Stimulated activated memory B cell treated with anti-CD40 and anti-IgM and Interleukin-4, amounts not matched to agents 10 μg/mL and 1 μg/mL and 100 μg/mL, for 72 hours (primary cell): ENCODE measurements at regions not wholly inside any gene's neighbourhood (a gene's known extent, or its start where the extent isn't known, plus 50 kb on each side); places are given as distances from the start of the nearest gene placed in this dataset.

Source experiments
- ATAC-seq: fragments of 150-1000 bp; cut with Tn5 transposase; 2 replicates; pipeline ENCODE4 v1.10.0; 2021
- H3K27ac Mint-ChIP-seq: one replicate; pipeline ENCODE4 v1.8.0; 2022; ENCODE audit warnings: mild to moderate bottlenecking, mixed read lengths
- H3K27me3 Mint-ChIP-seq: one replicate; pipeline ENCODE4 v1.8.0; 2022; ENCODE audit warnings: mixed read lengths
- H3K36me3 Mint-ChIP-seq: one replicate; pipeline ENCODE4 v1.8.0; 2022; ENCODE audit warnings: mixed read lengths
- H3K4me1 Mint-ChIP-seq: one replicate; pipeline ENCODE4 v1.8.0; 2022; ENCODE audit warnings: mixed read lengths
- H3K4me3 Mint-ChIP-seq: one replicate; pipeline ENCODE4 v1.8.0; 2022; ENCODE audit warnings: mild to moderate bottlenecking, moderate library complexity, mixed read lengths
- H3K9me3 Mint-ChIP-seq: one replicate; pipeline ENCODE4 v1.8.0; 2022; ENCODE audit warnings: mixed read lengths

DNA sequence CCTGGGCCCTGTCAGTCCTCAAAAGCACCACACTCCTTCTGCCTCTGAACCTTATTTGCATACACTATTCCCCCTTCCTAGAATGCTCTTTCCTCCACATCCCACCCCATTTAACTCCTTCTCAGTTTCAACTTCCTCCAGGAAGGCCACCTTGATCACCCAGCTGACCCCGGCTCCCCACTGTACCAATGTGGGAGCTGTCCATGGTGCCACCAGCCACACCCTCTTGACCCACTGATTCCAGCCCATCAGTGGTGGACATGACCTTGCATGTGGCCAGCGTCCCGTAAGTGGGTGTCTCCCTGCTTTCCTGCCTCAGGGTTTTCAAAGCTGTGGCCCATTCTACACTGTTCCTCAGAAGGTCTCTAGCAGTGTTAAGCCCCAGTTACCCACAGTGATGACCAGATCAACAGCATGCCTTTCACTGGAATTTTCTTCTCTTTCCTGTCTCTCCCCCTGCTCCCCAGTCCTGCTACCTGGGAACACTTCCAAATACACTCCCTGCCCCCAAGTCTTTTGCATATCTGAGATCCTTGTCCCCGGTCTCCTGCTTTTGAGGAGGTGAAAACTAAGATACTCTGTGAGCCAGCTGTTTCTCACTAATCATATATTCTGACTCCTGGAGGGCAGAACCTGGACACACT, 346.6 kb downstream of the MN1 start:
- Mint-ChIP-seq H3K9me3 (peaks cover 13% of the 10 kb centered on the region), H3K4me3 (no peak overlapping the region), H3K27ac (no peak overlapping the region), H3K27me3 (no peaks in the 10 kb centered on the region), H3K36me3 (no peaks in the 10 kb centered on the region), H3K4me1 (no peaks in the 10 kb centered on the region)
- ATAC-seq: no peak

DNA sequence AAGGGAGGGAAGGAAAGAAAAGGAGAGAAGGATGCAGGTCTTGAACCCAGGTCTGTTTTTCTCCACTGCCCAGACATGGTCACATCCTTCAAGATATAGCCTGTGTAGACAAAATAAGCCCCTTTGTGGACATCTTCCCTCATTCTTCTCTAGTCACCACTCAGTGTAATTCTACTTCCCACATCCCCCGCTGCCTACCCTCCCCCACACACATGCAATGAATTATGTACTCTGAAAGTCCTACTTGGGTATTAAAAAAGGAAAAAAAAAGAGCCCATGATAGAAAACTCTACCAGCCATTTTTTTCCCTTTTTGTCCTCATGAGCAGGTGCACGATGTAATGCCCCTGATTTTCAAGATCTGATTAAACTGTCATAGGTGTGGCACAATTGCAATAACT, 346.0 kb downstream of the MN1 start:
- no peak overlapping the region for H3K4me3 Mint-ChIP-seq
- no peaks in the 10 kb centered on the region for H3K36me3 Mint-ChIP-seq
- H3K9me3 Mint-ChIP-seq: peaks cover 11% of the 10 kb centered on the region

GRCh38 chr22:27456696-27457503, 344.7 kb downstream of the MN1 start:
- ATAC-seq: no peak
- peaks cover 9% of the 10 kb centered on the region for H3K9me3 Mint-ChIP-seq
- H3K4me1 Mint-ChIP-seq: no peaks in the 10 kb centered on the region
- H3K4me3 Mint-ChIP-seq: no peak overlapping the region
- no peak overlapping the region for H3K27ac Mint-ChIP-seq
- H3K27me3 Mint-ChIP-seq: no peaks in the 10 kb centered on the region
- no peaks in the 10 kb centered on the region for H3K36me3 Mint-ChIP-seq

More for the DNA sequence above, 346.0 kb downstream of the MN1 start:
- Mint-ChIP-seq H3K27ac (no peak overlapping the region), H3K27me3 (no peaks in the 10 kb centered on the region), H3K4me1 (no peaks in the 10 kb centered on the region)
- no peak for ATAC-seq

DNA sequence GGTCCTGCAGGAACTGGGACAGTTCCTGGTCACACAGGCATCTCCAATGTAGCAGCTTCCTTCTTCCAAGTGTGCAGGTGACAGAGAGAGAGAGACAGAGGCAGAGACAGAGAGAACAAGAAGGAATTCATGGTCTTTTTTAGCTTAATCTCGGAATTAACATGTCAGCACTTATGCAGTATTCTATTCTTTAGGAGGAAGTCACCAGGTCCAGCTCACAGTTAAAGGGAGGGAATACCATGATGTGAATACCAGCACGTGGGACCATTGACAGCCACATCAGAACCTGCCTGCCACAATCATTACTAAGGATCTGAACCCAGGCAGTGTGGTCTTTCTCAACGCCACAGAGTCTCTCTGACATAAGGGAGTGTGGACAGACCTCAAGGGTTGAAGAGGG, 341.6 kb downstream of the MN1 start:
- Mint-ChIP-seq H3K9me3 (peaks cover 4% of the 10 kb centered on the region), H3K4me3 (no peak overlapping the region), H3K36me3 (no peaks in the 10 kb centered on the region), H3K27ac (no peak overlapping the region), H3K4me1 (no peaks in the 10 kb centered on the region), H3K27me3 (no peaks in the 10 kb centered on the region)
- ATAC-seq: no peak

DNA sequence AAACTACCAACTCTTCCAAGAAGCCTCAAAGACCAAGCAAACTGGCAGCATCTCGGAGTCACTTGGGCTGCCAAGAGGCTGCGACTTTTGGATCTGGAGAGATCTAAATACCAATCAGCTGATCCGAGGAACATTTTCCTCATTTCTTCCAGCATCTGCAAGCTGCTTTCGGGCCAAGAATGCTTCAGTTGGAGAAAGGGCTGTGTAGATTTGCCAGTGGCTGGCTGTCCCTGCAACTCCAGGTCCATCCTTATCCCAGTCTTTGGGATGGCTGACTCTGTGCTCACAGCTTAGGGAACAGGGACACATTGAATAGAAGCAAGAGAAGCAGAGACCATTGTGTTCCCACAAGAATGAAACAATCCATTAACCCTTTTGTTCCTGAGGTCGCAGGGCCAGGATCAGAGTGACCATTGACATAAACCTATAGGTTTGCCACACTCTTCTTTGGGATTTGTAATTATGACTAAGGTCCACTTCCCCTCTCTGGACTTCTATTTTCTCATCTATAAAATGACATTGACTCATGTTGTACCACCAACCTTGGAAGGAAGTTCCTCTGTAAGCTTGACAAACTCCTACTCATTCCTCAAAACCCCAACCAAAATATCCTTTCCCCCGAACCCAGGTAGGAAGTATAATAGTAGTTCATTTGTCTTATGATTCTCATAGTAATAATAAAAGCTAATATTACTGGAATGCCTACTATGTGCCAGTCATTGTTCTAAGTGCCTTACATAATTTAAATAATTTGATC, 340.8 kb downstream of the MN1 start:
- no peak overlapping the region for H3K4me3 Mint-ChIP-seq
- no peaks in the 10 kb centered on the region for H3K36me3 Mint-ChIP-seq
- H3K27ac Mint-ChIP-seq: no peak overlapping the region
- H3K4me1 Mint-ChIP-seq: no peaks in the 10 kb centered on the region
- no peak for ATAC-seq
- no peaks in the 10 kb centered on the region for H3K27me3 Mint-ChIP-seq
- peaks cover 4% of the 10 kb centered on the region for H3K9me3 Mint-ChIP-seq

DNA sequence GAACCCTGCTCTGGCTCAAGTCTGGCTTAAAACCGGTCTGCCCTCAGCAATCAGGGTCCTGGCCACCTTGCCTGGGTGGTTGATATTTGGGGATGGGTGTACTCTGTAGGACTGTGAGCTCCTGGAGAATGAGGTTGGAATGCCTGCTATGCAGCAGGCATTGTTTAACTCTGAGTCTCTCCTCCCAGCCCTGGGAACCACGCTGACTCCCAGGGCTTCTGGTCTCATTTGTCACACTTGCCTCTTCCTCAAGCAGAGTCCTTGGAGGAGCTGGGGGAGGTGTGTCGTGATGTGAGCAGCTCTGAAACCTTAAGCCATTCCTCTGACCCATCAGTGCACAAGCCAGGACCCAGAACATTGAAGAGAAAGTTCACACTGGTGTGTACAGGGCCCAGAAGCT, 340.1 kb downstream of the MN1 start:
- no peak overlapping the region for H3K27ac Mint-ChIP-seq
- no peaks in the 10 kb centered on the region for H3K27me3 Mint-ChIP-seq
- H3K4me1 Mint-ChIP-seq: no peaks in the 10 kb centered on the region
- ATAC-seq: no peak
- H3K36me3 Mint-ChIP-seq: no peaks in the 10 kb centered on the region
- H3K9me3 Mint-ChIP-seq: peaks cover 4% of the 10 kb centered on the region
- H3K4me3 Mint-ChIP-seq: no peak overlapping the region

DNA sequence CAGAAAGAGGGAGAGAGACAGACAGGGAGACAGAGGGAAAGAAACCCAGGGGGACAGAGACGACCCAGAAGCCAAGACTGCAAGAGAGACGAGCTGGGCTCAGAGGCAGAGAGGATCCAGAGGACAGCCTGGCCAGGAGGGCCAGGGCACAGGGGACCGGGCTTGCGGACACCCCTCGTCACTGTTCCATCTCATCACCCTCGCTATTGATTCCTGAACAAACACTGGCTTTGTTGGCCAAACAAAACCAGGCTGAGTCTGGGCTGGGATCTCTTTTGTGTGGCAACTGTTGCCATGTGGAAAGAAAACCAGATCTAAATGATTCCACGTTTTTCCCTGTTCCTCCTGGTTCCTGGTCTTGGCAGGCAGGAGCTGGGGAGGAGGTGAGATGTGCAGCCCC, 339.4 kb downstream of the MN1 start:
- Mint-ChIP-seq H3K4me3 (no peak overlapping the region), H3K27ac (no peak overlapping the region), H3K4me1 (no peaks in the 10 kb centered on the region), H3K9me3 (peaks cover 4% of the 10 kb centered on the region), H3K36me3 (no peaks in the 10 kb centered on the region), H3K27me3 (no peaks in the 10 kb centered on the region)
- ATAC-seq: no peak

DNA sequence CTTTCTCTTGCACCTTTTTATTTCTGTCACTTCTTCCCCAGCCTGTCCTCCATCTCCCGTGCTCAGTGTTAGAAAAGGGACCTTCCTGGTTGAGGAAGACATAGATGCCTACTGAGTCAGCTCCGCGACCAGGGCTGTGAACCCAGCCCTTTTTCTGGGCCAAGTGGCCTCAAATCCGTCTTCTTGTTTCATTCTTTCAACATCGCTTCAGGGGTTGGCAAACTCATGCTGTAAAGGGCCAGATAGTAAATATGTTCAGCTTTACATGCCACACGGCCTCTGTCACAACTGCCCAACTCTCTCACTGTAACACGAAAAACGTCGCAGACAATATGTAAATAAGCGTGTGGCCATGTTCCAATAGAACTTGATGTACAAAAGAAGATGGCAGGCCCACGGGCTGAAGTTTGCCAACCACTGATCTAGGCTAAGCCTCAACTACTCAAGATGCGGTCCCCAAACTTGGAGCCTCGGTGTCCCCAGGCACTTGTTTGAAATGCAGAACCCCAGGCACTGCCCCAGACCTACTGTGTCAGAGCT, 338.4 kb downstream of the MN1 start:
- Mint-ChIP-seq H3K27ac (no peak overlapping the region), H3K9me3 (peaks cover 4% of the 10 kb centered on the region), H3K27me3 (no peaks in the 10 kb centered on the region), H3K4me1 (no peaks in the 10 kb centered on the region), H3K36me3 (no peaks in the 10 kb centered on the region), H3K4me3 (no peak overlapping the region)
- ATAC-seq: no peak

- Mint-ChIP-seq H3K27ac (no peak overlapping the region), H3K36me3 (no peaks in the 10 kb centered on the region), H3K4me1 (no peaks in the 10 kb centered on the region), H3K27me3 (no peaks in the 10 kb centered on the region), H3K9me3 (peaks cover 4% of the 10 kb centered on the region), H3K4me3 (no peak overlapping the region)
- no peak for ATAC-seq
Measured at GRCh38 chr22:27466229-27466628, 335.3 kb downstream of the MN1 start.

- Mint-ChIP-seq H3K4me3 (no peak overlapping the region), H3K9me3 (peaks cover 1% of the 10 kb centered on the region), H3K27me3 (no peaks in the 10 kb centered on the region), H3K27ac (no peak overlapping the region), H3K36me3 (no peaks in the 10 kb centered on the region), H3K4me1 (no peaks in the 10 kb centered on the region)
- ATAC-seq: no peak
Measured at GRCh38 chr22:27466778-27467438, 334.6 kb downstream of the MN1 start.

DNA sequence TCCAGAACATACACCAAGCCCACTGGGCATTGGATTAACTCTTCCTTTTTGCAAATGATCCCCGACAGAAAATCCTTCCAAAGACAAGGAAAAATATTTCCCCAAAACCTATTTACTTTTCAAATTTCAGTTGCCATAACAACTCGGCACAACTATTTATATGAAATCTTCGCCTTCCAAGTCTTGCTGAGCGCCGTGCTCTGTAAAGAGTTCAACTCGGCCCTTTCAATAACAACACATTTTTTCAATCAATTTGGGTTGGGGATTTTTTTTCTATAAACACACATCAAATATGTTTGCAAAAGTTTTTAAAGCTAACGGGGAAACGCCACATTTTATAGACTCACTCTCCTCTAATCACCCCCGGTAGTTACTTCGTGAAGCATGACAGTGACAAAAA, 333.8 kb downstream of the MN1 start:
- no peak for ATAC-seq
- H3K27ac Mint-ChIP-seq: no peak overlapping the region
- H3K36me3 Mint-ChIP-seq: no peaks in the 10 kb centered on the region
- H3K9me3 Mint-ChIP-seq: no peaks in the 10 kb centered on the region
- no peaks in the 10 kb centered on the region for H3K4me1 Mint-ChIP-seq
- no peak overlapping the region for H3K4me3 Mint-ChIP-seq
- no peaks in the 10 kb centered on the region for H3K27me3 Mint-ChIP-seq

GRCh38 chr22:27468712-27469111, 332.8 kb downstream of the MN1 start:
- Mint-ChIP-seq H3K27me3 (no peaks in the 10 kb centered on the region), H3K4me1 (no peaks in the 10 kb centered on the region), H3K4me3 (no peak overlapping the region), H3K36me3 (no peaks in the 10 kb centered on the region), H3K9me3 (no peaks in the 10 kb centered on the region), H3K27ac (no peak overlapping the region)
- no peak for ATAC-seq

DNA sequence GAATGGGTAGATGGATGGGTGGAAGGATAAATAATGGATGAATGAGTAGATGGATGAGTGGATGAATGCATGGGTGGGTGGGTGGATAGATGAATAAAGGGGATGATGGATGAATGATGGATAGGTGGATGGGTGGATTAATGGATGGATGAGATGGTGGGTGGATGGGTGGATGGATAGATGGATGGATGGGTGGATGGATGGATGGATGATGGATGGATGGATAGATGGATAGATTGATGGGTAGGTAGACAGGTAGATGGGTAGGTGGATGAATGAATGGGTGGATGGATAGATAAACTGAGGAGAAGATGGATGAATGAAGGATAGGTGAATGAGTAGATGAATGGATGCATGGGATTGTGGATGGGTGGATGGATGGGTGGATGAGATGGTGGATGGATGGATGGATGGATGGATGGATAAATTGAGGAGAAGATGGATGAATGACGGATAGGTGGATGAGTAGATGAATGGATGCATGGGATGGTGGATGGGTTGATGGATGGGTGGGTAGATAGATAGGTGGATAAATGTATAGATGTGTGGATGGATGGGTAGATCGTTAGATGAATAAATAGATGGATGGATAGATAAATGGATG, 331.3 kb downstream of the MN1 start:
- no peaks in the 10 kb centered on the region for H3K27me3 Mint-ChIP-seq
- H3K4me1 Mint-ChIP-seq: no peaks in the 10 kb centered on the region
- H3K4me3 Mint-ChIP-seq: no peak overlapping the region
- H3K9me3 Mint-ChIP-seq: no peaks in the 10 kb centered on the region
- H3K36me3 Mint-ChIP-seq: no peaks in the 10 kb centered on the region
- no peak overlapping the region for H3K27ac Mint-ChIP-seq
- no peak for ATAC-seq

- Mint-ChIP-seq H3K27ac (no peak overlapping the region), H3K4me3 (no peak overlapping the region), H3K4me1 (no peaks in the 10 kb centered on the region), H3K36me3 (no peaks in the 10 kb centered on the region), H3K27me3 (no peaks in the 10 kb centered on the region), H3K9me3 (peaks cover 2% of the 10 kb centered on the region)
- ATAC-seq: no peak
Measured at GRCh38 chr22:27472975-27473374, 328.6 kb downstream of the MN1 start.

GRCh38 chr22:27473533-27473932, 328.0 kb downstream of the MN1 start:
- H3K9me3 Mint-ChIP-seq: peaks cover 5% of the 10 kb centered on the region
- no peaks in the 10 kb centered on the region for H3K36me3 Mint-ChIP-seq
- H3K4me1 Mint-ChIP-seq: no peaks in the 10 kb centered on the region
- H3K4me3 Mint-ChIP-seq: no peak overlapping the region
- H3K27ac Mint-ChIP-seq: no peak overlapping the region
- ATAC-seq: no peak
- H3K27me3 Mint-ChIP-seq: no peaks in the 10 kb centered on the region
